ENCODE measurements at regions not wholly inside any gene's neighbourhood (a gene's known extent, or its start where the extent isn't known, plus 50 kb on each side); places are given as distances from the start of the nearest gene placed in this dataset.

DNA sequence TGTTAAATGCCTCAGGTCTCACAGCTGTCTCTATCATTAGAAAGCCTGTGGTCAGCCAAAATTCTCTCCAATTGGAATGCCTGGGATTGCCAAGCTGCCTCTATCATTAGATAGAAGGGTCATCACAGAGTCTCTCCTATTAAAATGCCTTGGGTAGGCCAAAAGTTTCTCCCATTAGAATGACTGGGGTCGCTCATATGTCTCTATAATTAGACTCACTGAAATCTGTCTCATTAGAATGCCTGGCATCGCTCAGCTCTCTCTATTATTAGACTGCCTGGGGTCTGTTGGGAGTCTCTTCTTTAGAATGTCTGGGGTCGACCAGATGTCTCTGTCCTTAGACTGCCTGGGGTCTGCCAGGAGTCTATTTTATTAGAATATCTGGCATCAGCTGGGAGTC is 2265.1 kb downstream of the TP53TG3F start:
- TF ChIP-seq, protein P1, sequence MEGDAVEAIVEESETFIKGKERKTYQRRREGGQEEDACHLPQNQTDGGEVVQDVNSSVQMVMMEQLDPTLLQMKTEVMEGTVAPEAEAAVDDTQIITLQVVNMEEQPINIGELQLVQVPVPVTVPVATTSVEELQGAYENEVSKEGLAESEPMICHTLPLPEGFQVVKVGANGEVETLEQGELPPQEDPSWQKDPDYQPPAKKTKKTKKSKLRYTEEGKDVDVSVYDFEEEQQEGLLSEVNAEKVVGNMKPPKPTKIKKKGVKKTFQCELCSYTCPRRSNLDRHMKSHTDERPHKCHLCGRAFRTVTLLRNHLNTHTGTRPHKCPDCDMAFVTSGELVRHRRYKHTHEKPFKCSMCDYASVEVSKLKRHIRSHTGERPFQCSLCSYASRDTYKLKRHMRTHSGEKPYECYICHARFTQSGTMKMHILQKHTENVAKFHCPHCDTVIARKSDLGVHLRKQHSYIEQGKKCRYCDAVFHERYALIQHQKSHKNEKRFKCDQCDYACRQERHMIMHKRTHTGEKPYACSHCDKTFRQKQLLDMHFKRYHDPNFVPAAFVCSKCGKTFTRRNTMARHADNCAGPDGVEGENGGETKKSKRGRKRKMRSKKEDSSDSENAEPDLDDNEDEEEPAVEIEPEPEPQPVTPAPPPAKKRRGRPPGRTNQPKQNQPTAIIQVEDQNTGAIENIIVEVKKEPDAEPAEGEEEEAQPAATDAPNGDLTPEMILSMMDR (IDR thresholded peaks at IDR 0.05), result no peak
- no peak for TF ChIP-seq EZH2 (IDR thresholded peaks at IDR 0.05; ENCODE audit: borderline replicate concordance, insufficient read depth, low read depth, low read length, poor library complexity, severe bottlenecking)

Measured in B cell (primary cell).